SK-N-SH treated with all-trans-retinoic acid at 6 μM for 48 hours (cell line): ENCODE measurements at regions not wholly inside any gene's neighbourhood (a gene's known extent, or its start where the extent isn't known, plus 50 kb on each side); places are given as distances from the start of the nearest gene placed in this dataset.

Experiments
- ARNTL ChIP-seq: fragments of 450-650 bp; formaldehyde crosslinking; IDR thresholded peaks from 2 replicates; pipeline ENCODE4 v1.5.0; 2020; ENCODE audit warnings: low read depth, mild to moderate bottlenecking, moderate library complexity, borderline replicate concordance
- BACH2 ChIP-seq: fragments of 250-450 bp; sonication (Bioruptor Pico); IDR thresholded peaks from 2 replicates; pipeline ENCODE4 v1.9.0; 2021; ENCODE audit warnings: mild to moderate bottlenecking, borderline replicate concordance
- CREB5 ChIP-seq: fragments of 250-450 bp; sonication (Bioruptor Pico); IDR thresholded peaks from 2 replicates; pipeline ENCODE4 v1.5.1; 2020; ENCODE audit warnings: low read depth, mild to moderate bottlenecking, moderate library complexity
- CSRNP3 ChIP-seq: fragments of 250-450 bp; sonication (Bioruptor Pico); IDR thresholded peaks from 2 replicates; pipeline ENCODE4 v1.5.1; 2021; ENCODE audit warnings: mild to moderate bottlenecking, moderate library complexity
- ISL1 ChIP-seq: fragments of 250-450 bp; sonication (Bioruptor Pico); IDR thresholded peaks from 2 replicates; pipeline ENCODE4 v2.1.2; 2022; ENCODE audit warnings: mild to moderate bottlenecking, moderate library complexity
- OSR1 ChIP-seq: fragments of 250-450 bp; sonication (Bioruptor Pico); IDR thresholded peaks from 2 replicates; pipeline ENCODE4 v1.8.0; 2022; ENCODE audit warnings: moderate library complexity, mild to moderate bottlenecking, inconsistent platforms
- POU6F1 ChIP-seq: fragments of 250-450 bp; sonication (Bioruptor Pico); IDR thresholded peaks from 2 replicates; pipeline ENCODE4 v1.8.0; 2021; ENCODE audit warnings: low read depth, mild to moderate bottlenecking, moderate library complexity, borderline replicate concordance
- SNAI2 ChIP-seq: fragments of 250-450 bp; sonication (Bioruptor Pico); IDR thresholded peaks from 2 replicates; pipeline ENCODE4 v1.5.0; 2020; ENCODE audit warnings: mild to moderate bottlenecking, moderate library complexity
- ZFP3 ChIP-seq: fragments of 250-450 bp; sonication (Bioruptor Pico); IDR thresholded peaks from 2 replicates; pipeline ENCODE4 v1.5.0; 2020; ENCODE audit warnings: mild to moderate bottlenecking, moderate library complexity
- ZFP30 ChIP-seq: fragments of 450-650 bp; formaldehyde crosslinking; IDR thresholded peaks from 2 replicates; pipeline ENCODE4 v1.5.0; 2022; ENCODE audit warnings: mild to moderate bottlenecking, moderate library complexity
- ZNF565 ChIP-seq: fragments of 450-650 bp; formaldehyde crosslinking; conservative IDR thresholded peaks from 2 replicates; pipeline ENCODE4 v1.5.0; 2020; ENCODE audit warnings: low read depth, mild to moderate bottlenecking, moderate library complexity
- ZNF70 ChIP-seq: fragments of 450-650 bp; formaldehyde crosslinking; IDR thresholded peaks from 2 replicates; pipeline ENCODE4 v1.5.0; 2020; ENCODE audit warnings: mild to moderate bottlenecking, moderate library complexity

- TF ChIP-seq ISL1 (no peak), SNAI2 (CRISPR knock-in tag) (no peak), ARNTL (CRISPR knock-in tag) (no peak), OSR1 (CRISPR knock-in tag) (no peak), ZFP30 (CRISPR knock-in tag) (no peak), ZNF565 (CRISPR knock-in tag) (no peak), CSRNP3 (CRISPR knock-in tag) (no peak), POU6F1 (CRISPR knock-in tag) (no peak), ZNF70 (CRISPR knock-in tag) (no peak), CREB5 (CRISPR knock-in tag) (no peak), BACH2 (CRISPR knock-in tag) (no peak), ZFP3 (CRISPR knock-in tag) (no peak)
Measured at GRCh38 chr6:84415068-84415467, 187.6 kb upstream of the CEP162 start.
